GM12878 (cell line): ENCODE measurements at regions not wholly inside any gene's neighbourhood (a gene's known extent, or its start where the extent isn't known, plus 50 kb on each side); places are given as distances from the start of the nearest gene placed in this dataset.

Source experiments
- ATAC-seq: fragments of 200-7000 bp; cut with Tn5 transposase; 3 replicates; pipeline ENCODE4 v1.9.1; 2020; ENCODE audit warnings: mild to moderate bottlenecking, moderate library complexity
- BruUV-seq: library from RNA; stranded (reverse); fragments of 400-500 nt; replicated peaks from 2 replicates; lab custom pipeline; 2021; lab: Mats Ljungman, UMichigan
- CTCF ChIA-PET: fragments of 300-600 bp; sonication (Branson Sonifier 250); formaldehyde crosslinking; extraction: SDS; loops from one replicate; lab custom pipeline; 2021; ENCODE audit warnings: inconsistent platforms; lab: Yijun Ruan, JAX
- POLR2A ChIA-PET: fragments of 350-600 bp; formaldehyde crosslinking; extraction: SDS; loops from one replicate; lab custom pipeline; 2021; ENCODE audit warnings: inconsistent platforms; lab: Charles Lee
- RAD21 ChIA-PET: fragments of 300-600 bp; sonication (Branson Sonifier 250); formaldehyde crosslinking; loops from one replicate; lab custom pipeline; 2023; ENCODE audit warnings: antibody characterized with exemption; ENCODE audit not compliant: unreplicated experiment; lab: Charles Lee
- SMC1A ChIA-PET: fragments of 300-600 bp; sonication (Branson Sonifier 250); formaldehyde crosslinking; loops from one replicate; lab custom pipeline; 2023; ENCODE audit not compliant: unreplicated experiment, uncharacterized antibody; lab: Charles Lee
- DNase-seq: peaks from one replicate; pipeline ENCODE4 v3.0.0-alpha.2; 2011; ENCODE audit warnings: low read depth, low spot score
- FAIRE-seq: peaks from 3 replicates; lab custom pipeline; 2011; peaks lifted over from hg19 to GRCh38; lab: Jason Lieb, UNC
- H2AFZ ChIP-seq: 2 replicates; pipeline ENCODE4 v1.6.0; 2011; ENCODE audit warnings: low read depth, low read length, control low read depth; ENCODE audit not compliant: control insufficient read depth
- H3K27ac ChIP-seq: 2 replicates; pipeline ENCODE4 v1.5.1; 2011; ENCODE audit warnings: control low read depth; ENCODE audit not compliant: control insufficient read depth, insufficient read depth
- H3K27me3 ChIP-seq, 2 experiments: replicated peaks in 1 of 2; 2 replicates each; pipeline versions ENCODE4 v1.6.0 to v1.6.1; 2011; ENCODE audit warnings: low read length in 1 of 2; ENCODE audit not compliant: control insufficient read depth in 2 of 2, insufficient read depth in 2 of 2
- H3K36me3 ChIP-seq, 2 experiments: 2 replicates each; pipeline ENCODE4 v1.5.1; 2011; ENCODE audit warnings: low read length in 1 of 2; ENCODE audit not compliant: control insufficient read depth in 2 of 2, insufficient read depth in 2 of 2
- H3K4me1 ChIP-seq: 2 replicates; pipeline ENCODE4 v1.6.1; 2011; ENCODE audit warnings: mild to moderate bottlenecking, low read length, moderate library complexity, mixed read lengths; ENCODE audit not compliant: control insufficient read depth, insufficient read depth
- H3K4me2 ChIP-seq: 2 replicates; pipeline ENCODE4 v1.6.0; 2011; ENCODE audit warnings: control low read depth; ENCODE audit not compliant: control insufficient read depth, insufficient read depth
- H3K4me3 ChIP-seq: fragments of 200-600 bp; sonication (generic); 2 replicates; pipeline ENCODE4 v1.5.1; 2016
- H3K79me2 ChIP-seq: 2 replicates; pipeline ENCODE4 v1.6.0; 2011; ENCODE audit warnings: low read length; ENCODE audit not compliant: control insufficient read depth, insufficient read depth
- H3K9ac ChIP-seq: 2 replicates; pipeline ENCODE4 v1.8.0; 2011; ENCODE audit warnings: low read length, control low read depth, mixed read lengths; ENCODE audit not compliant: control insufficient read depth, insufficient read depth
- H3K9me3 ChIP-seq: replicated peaks from 3 replicates; pipeline ENCODE4 v1.5.1; 2011; ENCODE audit warnings: mild to moderate bottlenecking, low read length; ENCODE audit not compliant: control insufficient read depth, insufficient read depth
- H4K20me1 ChIP-seq: 2 replicates; pipeline ENCODE4 v1.6.0; 2011; ENCODE audit not compliant: control insufficient read depth, insufficient read depth
- BCLAF1 ChIP-seq: fragments of 450-650 bp; IDR thresholded peaks from 2 replicates; pipeline ENCODE4 v1.6.1; 2017; ENCODE audit warnings: antibody characterized with exemption, mild to moderate bottlenecking, moderate library complexity
- E2F4 ChIP-seq: IDR thresholded peaks from 2 replicates; pipeline ENCODE4 v1.6.1; 2012; ENCODE audit warnings: low read depth, low read length, improper control_type of control experiment
- E4F1 ChIP-seq: fragments of 450-650 bp; IDR thresholded peaks from 2 replicates; pipeline ENCODE4 v1.6.1; 2018; ENCODE audit warnings: borderline replicate concordance, mild to moderate bottlenecking; ENCODE audit not compliant: partially characterized antibody
- HDAC2 ChIP-seq: fragments of 200-600 bp; sonication (generic); IDR thresholded peaks from 2 replicates; pipeline ENCODE4 v1.6.1; 2017
- IKZF1 ChIP-seq: fragments of 450-650 bp; conservative IDR thresholded peaks from 2 replicates; pipeline ENCODE4 v1.6.1; 2017; ENCODE audit warnings: antibody characterized with exemption, mild to moderate bottlenecking
- LARP7 ChIP-seq: fragments of 450-650 bp; IDR thresholded peaks from 2 replicates; pipeline ENCODE4 v1.6.1; 2017; ENCODE audit warnings: mild to moderate bottlenecking
- MAX ChIP-seq: IDR thresholded peaks from 2 replicates; pipeline ENCODE4 v1.6.1; 2012; ENCODE audit warnings: low read depth, low read length, improper control_type of control experiment
- NFIC ChIP-seq: IDR thresholded peaks from 2 replicates; pipeline ENCODE4 v1.6.1; 2012; ENCODE audit warnings: low read depth, mild to moderate bottlenecking, inconsistent platforms, low read length, moderate library complexity
- NR2C1 ChIP-seq: fragments of 450-650 bp; IDR thresholded peaks from 2 replicates; pipeline ENCODE4 v1.6.1; 2017; ENCODE audit warnings: antibody characterized with exemption, mild to moderate bottlenecking, moderate library complexity
- NRF1 ChIP-seq: conservative IDR thresholded peaks from 2 replicates; pipeline ENCODE4 v1.6.1; 2011; ENCODE audit warnings: mild to moderate bottlenecking, low read depth, low read length, improper control_type of control experiment
- POLR2AphosphoS2 ChIP-seq: IDR thresholded peaks from 2 replicates; pipeline ENCODE4 v1.6.1; 2011; ENCODE audit warnings: low read depth, mild to moderate bottlenecking, low read length, improper control_type of control experiment, moderate library complexity
- ZNF207 ChIP-seq: fragments of 450-650 bp; IDR thresholded peaks from 2 replicates; pipeline ENCODE4 v1.6.1; 2014; ENCODE audit warnings: antibody characterized with exemption, mild to moderate bottlenecking, borderline replicate concordance
- ZNF622 ChIP-seq: fragments of 450-650 bp; IDR thresholded peaks from 2 replicates; pipeline ENCODE4 v1.6.1; 2017; ENCODE audit warnings: mild to moderate bottlenecking, inconsistent platforms
- ZZZ3 ChIP-seq: IDR thresholded peaks from 2 replicates; pipeline ENCODE4 v1.6.1; 2011; ENCODE audit warnings: low read depth; ENCODE audit not compliant: control insufficient read depth, insufficient read length
- WGBS: methylation state at CpG from one replicate; pipeline ENCODE4 v1.1.6; 2016; ENCODE audit warnings: low lambda C conversion rate; ENCODE audit not compliant: insufficient replicate concordance, insufficient coverage; ENCODE audit errors: missing lambda C conversion rate; 5-methylcytosine and 5-hydroxymethylcytosine counted together
- in situ Hi-C: fragments of 300-500 bp; cut with MboI; formaldehyde crosslinking; loops from 9 replicates; pipeline ENCODE4 v1.14.3; 2018; ENCODE audit warnings: mixed read lengths
- intact Hi-C: fragments of 100-400 bp; cut with micrococcal nuclease; formaldehyde crosslinking; loops from one replicate; pipeline ENCODE4 v1.14.2; 2022; ENCODE audit not compliant: unreplicated experiment

- ChIA-PET RAD21 (no interaction called here), SMC1A (no interaction called here), POLR2A (no interaction called here), CTCF (no interaction called here)
- no peak overlapping the region for H3K27ac ChIP-seq
- intact Hi-C loops (no loop called here), in situ Hi-C loops (no loop called here)
- H3K36me3 ChIP-seq, result no peaks in the 10 kb centered on the region
- FAIRE-seq (no peak), ATAC-seq (no peak), DNase-seq (no peak)
- 32% methylated on average over 12 of the region's 12 CpGs for WGBS
- H3K9ac ChIP-seq, result no peak overlapping the region
- no peaks in the 10 kb centered on the region for H3K9me3 ChIP-seq
- H2AFZ ChIP-seq, result no peak overlapping the region
- TF ChIP-seq HDAC2 (no peak), POLR2AphosphoS2 (no peak), NR2C1 (no peak), E4F1 (no peak), ZNF622 (no peak), MAX (no peak), ZNF207 (no peak), NFIC (no peak), BCLAF1 (no peak), IKZF1 (no peak), LARP7 (no peak), E2F4 (no peak), NRF1 (no peak), ZZZ3 (no peak)
- BruUV-seq, result no TSS peak
- H4K20me1 ChIP-seq, result no peaks in the 10 kb centered on the region
- H3K79me2 ChIP-seq, result no peaks in the 10 kb centered on the region
- H3K27me3 ChIP-seq, result no peaks in the 10 kb centered on the region
- H3K4me2 ChIP-seq, result no peak overlapping the region
- H3K4me1 ChIP-seq, result no peaks in the 10 kb centered on the region
- no peak overlapping the region for H3K4me3 ChIP-seq
Measured at GRCh38 chr6:168218785-168219566, 100.6 kb downstream of the DACT2 start.
